NCI-H446 treated with DMSO at 0.1 percent for 48 hours (cell line): ENCODE measurements at regions not wholly inside any gene's neighbourhood (a gene's known extent, or its start where the extent isn't known, plus 50 kb on each side); places are given as distances from the start of the nearest gene placed in this dataset.

ENCODE experiments used
- DNase-seq: peaks from one replicate; lab custom pipeline; 2025; lab: John Stamatoyannopoulos, UW

- DNase-seq = no peak
Observed at GRCh38 chr6:12383448-12383847, 93.3 kb downstream of the EDN1 start.

GRCh38 chr6:12384357-12384912 lies 94.3 kb downstream of the EDN1 start:
- DNase-seq = no peak

GRCh38 chr6:12385316-12385715 lies 95.2 kb downstream of the EDN1 start:
- no peak for DNase-seq

- DNase-seq = no peak
Observed at GRCh38 chr6:12386816-12387215, 96.7 kb downstream of the EDN1 start.

GRCh38 chr6:12391472-12391871 lies 101.3 kb downstream of the EDN1 start:
- DNase-seq = no peak

- no peak for DNase-seq
Observed at GRCh38 chr6:12392490-12392889, 102.3 kb downstream of the EDN1 start.

DNA sequence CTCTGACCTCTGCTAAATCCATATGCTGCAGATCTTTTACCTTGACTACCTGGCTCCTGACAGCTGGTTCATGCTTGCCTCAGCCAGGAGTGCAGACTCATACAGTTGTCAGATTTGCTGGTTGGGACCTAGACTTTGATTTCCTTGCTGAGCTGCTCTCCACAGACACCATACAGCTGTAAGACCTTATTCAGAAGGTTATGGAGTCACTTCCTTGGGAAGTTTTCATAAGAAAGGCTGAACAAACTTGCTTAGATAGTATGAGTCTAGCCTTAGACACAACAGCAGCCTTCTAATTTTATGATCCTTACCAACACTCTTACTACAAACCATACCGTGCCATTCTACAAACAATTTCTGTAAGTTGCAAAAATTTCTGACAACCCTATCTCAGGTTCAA lies 102.9 kb downstream of the EDN1 start:
- no peak for DNase-seq

- no peak for DNase-seq
Observed at GRCh38 chr6:12394170-12394569, 104.0 kb downstream of the EDN1 start.

DNA sequence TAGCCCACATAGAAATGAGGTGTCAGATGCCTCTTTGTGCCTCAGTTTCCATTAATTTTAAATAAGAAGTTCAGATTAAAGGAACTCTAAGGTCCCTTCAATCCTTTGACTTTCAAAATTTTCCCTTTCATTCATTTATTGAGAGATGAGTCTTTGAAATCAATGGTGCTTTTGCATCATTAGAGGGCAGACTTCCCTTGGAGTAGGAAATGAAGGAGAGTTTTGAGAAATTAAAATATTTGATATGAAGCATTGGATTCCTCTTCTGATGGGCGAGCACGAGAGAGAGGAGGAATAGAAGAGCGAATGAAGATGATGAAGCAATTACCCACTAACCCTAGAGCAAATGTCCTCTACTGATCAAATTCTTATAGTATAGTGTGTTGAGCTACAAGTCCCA lies 105.7 kb downstream of the EDN1 start:
- no peak for DNase-seq

- DNase-seq = no peak
Observed at GRCh38 chr6:12401200-12401599, 111.0 kb downstream of the EDN1 start.

DNA sequence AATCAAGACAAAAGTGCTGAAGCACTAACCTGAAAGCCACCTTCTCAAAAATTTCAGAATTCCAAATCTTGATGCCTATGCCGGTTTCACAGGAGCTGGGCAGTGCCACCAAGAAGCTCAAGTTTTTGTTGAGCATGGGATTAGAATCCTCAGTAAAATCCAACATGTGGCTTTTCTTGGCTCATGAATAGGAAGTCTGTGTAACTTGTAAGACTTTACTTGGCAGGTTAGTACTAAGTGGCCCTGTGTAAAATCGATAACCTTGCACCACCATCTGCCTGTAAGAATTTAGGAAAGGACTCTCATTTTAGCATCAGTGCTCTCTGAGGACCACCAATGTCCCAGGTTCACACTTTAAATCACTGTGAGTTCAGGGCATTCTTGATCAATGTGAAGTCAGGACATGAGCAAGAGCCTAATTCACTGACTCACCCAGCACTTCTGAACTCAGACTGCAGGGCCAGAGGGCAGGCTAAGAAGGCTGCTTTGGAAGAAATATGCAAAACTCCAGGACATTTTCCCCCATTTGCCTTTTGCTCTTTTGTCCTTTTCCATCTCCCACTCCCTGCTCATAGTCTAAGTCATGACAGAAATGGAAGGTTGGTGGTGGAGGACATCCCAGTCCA lies 113.2 kb downstream of the EDN1 start:
- no peak for DNase-seq

DNA sequence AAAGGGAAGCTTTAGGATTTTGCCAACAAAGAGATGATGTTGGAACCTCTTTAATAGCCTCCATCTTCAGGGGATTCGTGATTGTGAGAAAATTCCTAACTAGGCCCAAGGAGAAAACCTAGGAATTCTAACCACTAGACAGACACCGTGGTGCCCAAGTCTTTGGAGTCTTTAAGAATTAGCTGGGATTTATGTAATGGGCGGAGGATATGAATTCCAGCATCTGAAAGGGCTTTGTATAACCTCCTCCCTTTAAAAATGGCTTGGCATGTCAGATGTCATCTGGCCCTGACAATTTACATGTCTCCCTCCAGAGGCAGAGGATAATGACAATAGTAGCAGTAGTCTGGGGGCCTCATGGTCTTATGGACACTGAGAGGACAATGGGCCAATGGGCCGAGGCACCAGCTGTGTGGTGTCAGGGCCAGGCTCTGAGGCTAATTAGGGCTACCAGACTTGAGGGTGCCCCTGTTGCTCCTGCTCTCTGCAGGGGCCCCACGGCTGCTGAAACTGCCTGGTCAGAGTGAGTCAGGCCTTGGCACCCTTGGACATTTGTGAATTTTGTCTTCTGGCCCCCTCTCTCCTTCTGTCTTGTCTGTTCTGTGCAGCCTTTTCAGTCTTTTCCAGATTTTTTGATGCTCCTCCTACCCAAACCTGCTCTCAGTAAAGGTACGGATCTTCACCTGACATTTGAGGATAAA lies 113.9 kb downstream of the EDN1 start:
- no peak for DNase-seq

- DNase-seq = no peak
Observed at GRCh38 chr6:12404651-12405050, 114.5 kb downstream of the EDN1 start.

DNA sequence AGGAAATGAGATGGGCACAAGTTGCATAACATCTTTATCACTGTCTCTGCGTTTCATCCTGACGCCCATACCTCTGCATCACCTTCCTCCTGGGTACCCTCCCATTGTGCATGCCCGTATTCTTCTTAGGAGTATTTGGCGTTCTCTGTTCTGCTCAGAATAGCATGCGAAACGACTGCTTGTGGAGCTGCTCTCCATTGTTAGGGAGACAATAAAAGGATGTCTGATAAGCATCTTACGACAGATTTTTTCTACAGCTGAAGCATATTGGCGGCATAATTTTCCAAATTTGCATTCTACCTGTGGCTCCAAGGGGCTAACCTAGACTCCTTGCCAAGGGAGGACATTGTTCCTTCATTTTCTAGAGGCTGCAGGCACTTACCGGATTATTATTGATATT lies 118.6 kb downstream of the EDN1 start:
- DNase-seq = no peak

- DNase-seq = no peak
Observed at GRCh38 chr6:12410946-12411345, 120.8 kb downstream of the EDN1 start.

DNA sequence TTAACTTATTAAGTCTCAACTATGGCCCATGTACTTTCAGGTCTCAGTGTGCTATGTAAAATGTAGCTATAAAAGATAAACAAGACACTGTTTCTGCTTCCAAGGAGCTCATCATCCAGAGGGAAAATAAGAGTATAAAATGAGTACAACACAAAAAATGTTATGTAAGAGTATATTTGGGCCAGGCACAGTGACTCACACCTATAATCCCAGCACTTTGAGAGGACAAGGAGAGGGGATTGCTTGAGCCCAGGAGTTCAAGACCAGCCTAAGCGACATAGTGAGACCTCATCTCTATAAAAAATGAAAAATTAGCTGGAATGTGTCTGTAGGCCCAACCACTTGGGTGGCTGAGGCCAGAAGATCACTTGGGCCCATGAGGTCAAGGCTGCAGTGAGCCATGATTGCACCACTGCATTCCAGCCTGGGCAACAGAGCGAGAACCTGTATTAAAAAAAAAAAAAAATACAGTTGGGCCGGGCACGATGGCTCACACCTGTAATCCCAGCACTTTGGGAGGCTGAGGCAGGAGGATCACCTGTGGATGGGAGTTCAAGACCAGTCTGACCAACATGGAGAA lies 124.0 kb downstream of the EDN1 start:
- no peak for DNase-seq

DNA sequence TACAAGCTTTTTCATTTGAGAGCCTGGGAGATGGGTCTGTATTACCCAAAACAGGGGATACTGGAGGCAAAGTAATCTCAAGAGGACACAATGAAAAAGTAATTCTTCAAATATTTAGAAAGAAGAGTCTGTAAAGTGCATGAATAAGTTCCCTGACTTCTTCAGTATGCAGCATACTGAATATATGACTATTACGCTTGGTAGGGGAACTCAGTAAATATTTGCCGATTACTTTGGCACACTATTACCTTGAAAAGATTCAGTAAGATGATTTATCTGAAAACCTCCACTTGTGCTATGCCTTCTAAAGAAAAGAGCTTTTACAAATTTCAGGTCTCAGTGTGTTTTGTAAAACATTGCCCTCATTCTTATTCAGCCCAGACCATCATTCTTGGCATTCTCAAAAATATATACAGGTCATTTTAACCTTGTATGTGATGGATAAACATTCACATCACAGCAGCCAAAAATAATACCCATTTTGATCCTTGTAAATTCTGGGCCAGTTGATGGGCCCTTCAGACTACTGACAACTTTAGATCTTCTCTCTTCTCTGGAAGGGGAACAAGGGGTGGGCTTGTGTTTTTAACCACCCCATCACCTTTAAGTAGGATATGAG lies 125.9 kb downstream of the EDN1 start:
- no peak for DNase-seq

DNA sequence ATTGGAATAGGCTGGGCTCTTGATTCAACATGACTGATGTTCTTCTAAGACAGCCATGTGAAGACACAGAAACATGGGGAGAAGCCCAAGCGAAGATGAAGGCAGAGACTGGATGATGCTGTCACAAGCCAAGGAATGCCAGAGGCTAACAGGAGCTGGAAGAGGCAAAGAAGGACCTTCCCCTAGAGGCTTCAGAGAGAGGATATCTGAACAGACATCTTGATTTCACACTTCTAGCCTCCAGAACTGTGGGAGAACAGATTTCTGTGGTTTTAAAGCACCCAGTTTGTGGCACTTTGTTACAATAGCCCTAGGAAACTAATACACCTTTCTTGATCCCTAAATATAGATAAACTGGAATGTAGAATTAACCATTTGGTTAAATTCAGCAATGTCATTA lies 127.0 kb downstream of the EDN1 start:
- DNase-seq = no peak

DNA sequence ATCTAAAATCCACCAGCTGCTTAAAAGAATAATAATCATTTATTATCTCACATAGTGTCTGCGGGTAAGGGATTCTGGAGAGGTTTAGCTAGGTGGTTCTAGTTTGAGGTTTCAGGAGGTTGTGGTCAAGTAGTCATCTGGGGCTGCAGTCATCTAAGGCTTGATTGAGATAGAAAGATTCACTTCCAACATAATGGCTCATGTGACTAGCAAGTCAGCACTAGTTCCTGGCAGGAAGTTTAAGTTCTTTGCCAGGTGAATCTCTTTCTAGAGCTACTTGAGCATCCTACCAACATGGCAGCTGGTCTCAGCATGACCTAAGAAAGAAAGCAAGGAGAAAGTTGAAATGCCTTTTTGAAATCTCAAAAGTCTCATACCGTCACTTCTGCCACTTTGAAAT lies 128.8 kb downstream of the EDN1 start:
- no peak for DNase-seq

DNA sequence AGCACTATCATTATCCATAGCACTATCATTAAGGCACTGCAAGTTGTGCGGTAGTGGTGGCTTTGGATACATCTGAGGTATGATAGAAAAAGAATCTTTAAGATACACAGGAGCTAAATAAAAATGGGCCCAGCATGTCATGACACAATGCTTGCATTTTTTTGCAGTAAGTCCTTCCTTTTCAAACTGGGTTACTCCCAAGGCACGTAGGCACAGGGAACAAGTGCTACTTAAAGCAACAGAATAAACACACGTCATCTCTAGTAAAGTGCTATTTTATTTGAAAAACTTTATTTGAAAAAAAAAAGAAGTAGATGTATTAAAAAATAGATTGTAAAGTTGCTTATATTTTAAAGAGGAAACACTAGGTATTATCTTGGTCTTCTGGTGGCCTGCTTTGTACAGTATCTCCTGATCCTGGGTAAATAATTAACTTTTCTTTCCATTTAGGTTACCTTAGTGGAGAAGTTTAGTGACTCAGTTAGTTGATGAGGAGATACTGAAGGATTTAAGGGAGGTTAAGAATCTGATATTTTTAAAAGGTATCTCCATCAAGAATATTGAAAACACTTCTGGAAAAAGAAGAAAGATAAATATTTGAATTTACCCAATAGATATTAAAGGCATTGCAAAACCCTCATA lies 129.6 kb downstream of the EDN1 start:
- DNase-seq = no peak

GRCh38 chr6:12420626-12421025 lies 130.5 kb downstream of the EDN1 start:
- DNase-seq = no peak

GRCh38 chr6:12421596-12421995 lies 131.4 kb downstream of the EDN1 start:
- no peak for DNase-seq
